ENCODE measurements at regions not wholly inside any gene's neighbourhood (a gene's known extent, or its start where the extent isn't known, plus 50 kb on each side); places are given as distances from the start of the nearest gene placed in this dataset.

GRCh38 chr1:197994907-197995407 is 77.8 kb downstream of the LHX9 start:
- TF ChIP-seq, protein P1, sequence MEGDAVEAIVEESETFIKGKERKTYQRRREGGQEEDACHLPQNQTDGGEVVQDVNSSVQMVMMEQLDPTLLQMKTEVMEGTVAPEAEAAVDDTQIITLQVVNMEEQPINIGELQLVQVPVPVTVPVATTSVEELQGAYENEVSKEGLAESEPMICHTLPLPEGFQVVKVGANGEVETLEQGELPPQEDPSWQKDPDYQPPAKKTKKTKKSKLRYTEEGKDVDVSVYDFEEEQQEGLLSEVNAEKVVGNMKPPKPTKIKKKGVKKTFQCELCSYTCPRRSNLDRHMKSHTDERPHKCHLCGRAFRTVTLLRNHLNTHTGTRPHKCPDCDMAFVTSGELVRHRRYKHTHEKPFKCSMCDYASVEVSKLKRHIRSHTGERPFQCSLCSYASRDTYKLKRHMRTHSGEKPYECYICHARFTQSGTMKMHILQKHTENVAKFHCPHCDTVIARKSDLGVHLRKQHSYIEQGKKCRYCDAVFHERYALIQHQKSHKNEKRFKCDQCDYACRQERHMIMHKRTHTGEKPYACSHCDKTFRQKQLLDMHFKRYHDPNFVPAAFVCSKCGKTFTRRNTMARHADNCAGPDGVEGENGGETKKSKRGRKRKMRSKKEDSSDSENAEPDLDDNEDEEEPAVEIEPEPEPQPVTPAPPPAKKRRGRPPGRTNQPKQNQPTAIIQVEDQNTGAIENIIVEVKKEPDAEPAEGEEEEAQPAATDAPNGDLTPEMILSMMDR (IDR thresholded peaks at IDR 0.05; ENCODE audit: low read depth, low read length, poor library complexity, severe bottlenecking) = no peak
- no peak for TF ChIP-seq EZH2phosphoT487 (IDR thresholded peaks at IDR 0.05; ENCODE audit: borderline replicate concordance, low read length)
